PC-9 (cell line): ENCODE measurements at regions not wholly inside any gene's neighbourhood (a gene's known extent, or its start where the extent isn't known, plus 50 kb on each side); places are given as distances from the start of the nearest gene placed in this dataset.

Experiments used
- BruUV-seq: library from RNA; stranded (reverse); fragments of 400-500 nt; replicated peaks from 2 replicates; lab custom pipeline; 2021; lab: Mats Ljungman, UMichigan
- CTCF ChIA-PET: fragments of 300-600 bp; sonication (Branson Sonifier 250); formaldehyde crosslinking; loops from one replicate; lab custom pipeline; 2022; ENCODE audit warnings: antibody characterized with exemption; lab: Charles Lee
- POLR2A ChIA-PET: fragments of 300-600 bp; sonication (Branson Sonifier 250); formaldehyde crosslinking; loops from one replicate; lab custom pipeline; 2022; ENCODE audit warnings: antibody characterized with exemption; ENCODE audit not compliant: unreplicated experiment; lab: Charles Lee
- DNase-seq, 2 experiments: peaks; one replicate each; pipeline versions ENCODE4 v3.0.0 to v3.0.0-alpha.2; 2015 to 2022; ENCODE audit warnings: mixed read lengths in 1 of 2
- H2AFZ ChIP-seq: fragments of 200-600 bp; sonication (generic); 2 replicates; pipeline ENCODE4 v1.8.1; 2017; ENCODE audit warnings: antibody characterized with exemption
- H3F3A ChIP-seq: fragments of 200-600 bp; sonication (generic); 2 replicates; pipeline ENCODE4 v1.8.1; 2017; ENCODE audit warnings: antibody characterized with exemption, mild to moderate bottlenecking, low read depth; ENCODE audit not compliant: insufficient read depth
- H3K27ac ChIP-seq: fragments of 200-600 bp; sonication (generic); 2 replicates; pipeline ENCODE4 v1.6.1; 2016; ENCODE audit warnings: mixed run types
- H3K27me3 ChIP-seq: fragments of 200-600 bp; sonication (generic); 2 replicates; pipeline ENCODE4 v1.6.1; 2016; ENCODE audit warnings: low read depth, mixed run types; ENCODE audit not compliant: insufficient read depth
- H3K36me3 ChIP-seq: fragments of 200-600 bp; sonication (generic); 2 replicates; pipeline ENCODE4 v1.6.1; 2016; ENCODE audit warnings: low read depth, mixed run types
- H3K4me1 ChIP-seq: fragments of 200-600 bp; sonication (generic); replicated peaks from 2 replicates; pipeline ENCODE4 v1.6.1; 2016; ENCODE audit warnings: mixed run types; ENCODE audit not compliant: insufficient read depth
- H3K4me2 ChIP-seq: fragments of 200-600 bp; sonication (generic); 2 replicates; pipeline ENCODE4 v1.6.1; 2017; ENCODE audit warnings: mixed run types
- H3K4me3 ChIP-seq: fragments of 200-600 bp; sonication (generic); 2 replicates; pipeline ENCODE4 v1.6.1; 2016; ENCODE audit warnings: mixed run types
- H3K79me2 ChIP-seq: fragments of 200-600 bp; sonication (generic); 2 replicates; pipeline ENCODE4 v1.6.1; 2017; ENCODE audit warnings: low read depth, mixed run types
- H3K9me2 ChIP-seq: fragments of 200-600 bp; sonication (generic); 2 replicates; pipeline ENCODE4 v1.8.1; 2017; ENCODE audit warnings: mild to moderate bottlenecking; ENCODE audit not compliant: insufficient read depth
- H3K9me3 ChIP-seq: fragments of 200-600 bp; sonication (generic); 2 replicates; pipeline ENCODE4 v1.8.1; 2016; ENCODE audit warnings: low read depth; ENCODE audit not compliant: insufficient read depth
- H4K20me1 ChIP-seq: fragments of 200-600 bp; sonication (generic); 2 replicates; pipeline ENCODE4 v1.8.1; 2017; ENCODE audit not compliant: insufficient read depth
- EZH2 ChIP-seq: fragments of 200-600 bp; sonication (generic); IDR thresholded peaks from 2 replicates; pipeline ENCODE4 v1.8.0; 2017; ENCODE audit warnings: antibody characterized with exemption, low read depth
- intact Hi-C: fragments of 100-400 bp; cut with micrococcal nuclease; formaldehyde crosslinking; loops from one replicate; pipeline ENCODE4 v1.10.0; 2022; ENCODE audit not compliant: unreplicated experiment
- TF ChIP-seq, protein P1 (sequence below): fragments of 200-600 bp; sonication (generic); conservative IDR thresholded peaks from 2 replicates; pipeline ENCODE4 v1.6.1; 2017; ENCODE audit warnings: mixed run types, antibody characterized with exemption, mild to moderate bottlenecking, moderate library complexity

DNA sequence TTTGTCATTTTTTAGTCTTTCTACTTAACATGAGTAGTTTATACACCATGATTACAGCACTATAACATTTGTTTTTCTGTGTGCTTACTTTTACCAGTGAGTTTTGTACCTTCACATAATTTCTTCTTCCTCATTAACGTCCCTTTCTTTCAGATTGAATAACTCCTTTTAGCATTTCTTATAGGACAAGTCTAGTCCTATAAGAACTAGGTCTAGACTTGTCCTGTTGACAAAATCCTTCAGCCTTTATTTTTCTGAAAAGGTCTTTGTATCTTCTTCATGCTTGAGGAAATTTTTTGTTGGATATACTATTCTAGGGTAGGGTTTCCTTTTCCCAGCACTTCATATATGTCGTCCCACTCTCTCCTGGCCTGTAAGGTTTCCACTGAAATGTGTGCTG is 253.3 kb upstream of the ARHGAP24 start:
- intact Hi-C loops, result no loop called here
- H3K4me2 ChIP-seq, result no peak overlapping the region
- no peak for DNase-seq
- POLR2A ChIA-PET, result no interaction called here
- no peaks in the 10 kb centered on the region for H3F3A ChIP-seq
- no peaks in the 10 kb centered on the region for H4K20me1 ChIP-seq
- no peaks in the 10 kb centered on the region for H3K4me1 ChIP-seq
- no peak overlapping the region for H3K4me3 ChIP-seq
- no peaks in the 10 kb centered on the region for H3K9me2 ChIP-seq
- no peaks in the 10 kb centered on the region for H3K27me3 ChIP-seq
- H3K79me2 ChIP-seq, result no peaks in the 10 kb centered on the region
- H2AFZ ChIP-seq, result no peak overlapping the region
- H3K9me3 ChIP-seq, result peaks cover 6% of the 10 kb centered on the region; the same call in 1 of the 2 replicates
- BruUV-seq, result no TSS peak
- no peaks in the 10 kb centered on the region for H3K36me3 ChIP-seq
- CTCF ChIA-PET, result no interaction called here
- no peak overlapping the region for H3K27ac ChIP-seq
- TF ChIP-seq, protein P1, sequence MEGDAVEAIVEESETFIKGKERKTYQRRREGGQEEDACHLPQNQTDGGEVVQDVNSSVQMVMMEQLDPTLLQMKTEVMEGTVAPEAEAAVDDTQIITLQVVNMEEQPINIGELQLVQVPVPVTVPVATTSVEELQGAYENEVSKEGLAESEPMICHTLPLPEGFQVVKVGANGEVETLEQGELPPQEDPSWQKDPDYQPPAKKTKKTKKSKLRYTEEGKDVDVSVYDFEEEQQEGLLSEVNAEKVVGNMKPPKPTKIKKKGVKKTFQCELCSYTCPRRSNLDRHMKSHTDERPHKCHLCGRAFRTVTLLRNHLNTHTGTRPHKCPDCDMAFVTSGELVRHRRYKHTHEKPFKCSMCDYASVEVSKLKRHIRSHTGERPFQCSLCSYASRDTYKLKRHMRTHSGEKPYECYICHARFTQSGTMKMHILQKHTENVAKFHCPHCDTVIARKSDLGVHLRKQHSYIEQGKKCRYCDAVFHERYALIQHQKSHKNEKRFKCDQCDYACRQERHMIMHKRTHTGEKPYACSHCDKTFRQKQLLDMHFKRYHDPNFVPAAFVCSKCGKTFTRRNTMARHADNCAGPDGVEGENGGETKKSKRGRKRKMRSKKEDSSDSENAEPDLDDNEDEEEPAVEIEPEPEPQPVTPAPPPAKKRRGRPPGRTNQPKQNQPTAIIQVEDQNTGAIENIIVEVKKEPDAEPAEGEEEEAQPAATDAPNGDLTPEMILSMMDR, result no peak

DNA sequence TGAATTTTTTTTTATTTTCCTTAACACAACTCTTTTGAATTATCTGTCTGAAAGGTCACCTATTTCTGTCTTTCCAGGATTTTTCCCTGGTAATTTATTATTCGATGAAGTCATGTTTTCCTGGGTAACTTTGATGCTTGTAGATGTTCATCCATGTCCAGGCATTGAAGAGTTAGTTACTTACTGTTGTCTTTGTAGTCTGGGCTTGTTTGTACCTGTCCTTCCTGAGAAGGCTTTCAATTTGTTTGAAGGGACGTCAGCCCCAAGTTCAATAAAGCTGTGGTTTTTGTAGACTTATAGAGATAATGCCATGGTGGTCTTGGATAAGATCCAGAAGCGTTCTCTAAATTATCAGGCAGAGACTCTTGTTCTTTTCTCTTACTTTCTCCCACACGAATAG is 252.4 kb upstream of the ARHGAP24 start:
- intact Hi-C loops, result no loop called here
- Histone ChIP-seq H3F3A (no peaks in the 10 kb centered on the region), H3K27me3 (no peaks in the 10 kb centered on the region), H3K4me2 (no peak overlapping the region), H2AFZ (no peak overlapping the region), H4K20me1 (no peaks in the 10 kb centered on the region), H3K4me3 (no peak overlapping the region), H3K27ac (no peak overlapping the region), H3K4me1 (no peaks in the 10 kb centered on the region), H3K79me2 (no peaks in the 10 kb centered on the region), H3K9me2 (no peaks in the 10 kb centered on the region), H3K36me3 (no peaks in the 10 kb centered on the region), H3K9me3 (no peaks in the 10 kb centered on the region)
- TF ChIP-seq, protein P1, result no peak
- no peak for TF ChIP-seq EZH2
- CTCF ChIA-PET, result no interaction called here
- POLR2A ChIA-PET, result no interaction called here
- BruUV-seq, result no TSS peak
- DNase-seq, result no peak

DNA sequence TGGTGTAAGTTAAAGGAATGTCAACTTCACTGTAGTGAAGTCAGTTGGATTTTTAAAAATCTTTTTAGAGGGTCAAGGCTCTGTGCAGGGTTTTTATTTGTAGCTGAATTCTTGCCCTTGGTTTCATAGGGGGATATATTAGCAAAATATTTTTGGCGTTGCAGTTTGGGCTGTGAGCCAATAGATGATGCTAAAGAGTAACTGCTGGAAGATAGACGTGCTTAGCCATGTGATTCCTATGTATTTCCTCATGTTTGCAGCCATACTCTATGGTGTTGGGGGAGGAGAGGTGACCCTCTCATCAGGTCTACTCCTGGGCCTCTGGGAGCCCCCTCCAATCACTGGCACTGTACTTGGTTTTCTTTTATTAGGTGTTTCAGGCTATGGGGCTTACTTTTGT is 246.7 kb upstream of the ARHGAP24 start:
- Histone ChIP-seq H3F3A (no peaks in the 10 kb centered on the region), H3K4me3 (no peak overlapping the region), H3K4me1 (no peaks in the 10 kb centered on the region), H3K27ac (no peak overlapping the region), H2AFZ (no peak overlapping the region), H4K20me1 (no peaks in the 10 kb centered on the region), H3K9me2 (no peaks in the 10 kb centered on the region), H3K36me3 (no peaks in the 10 kb centered on the region), H3K27me3 (no peaks in the 10 kb centered on the region), H3K79me2 (no peaks in the 10 kb centered on the region), H3K9me3 (no peaks in the 10 kb centered on the region), H3K4me2 (no peak overlapping the region)
- DNase-seq, result no peak
- CTCF ChIA-PET, result no interaction called here
- TF ChIP-seq, protein P1, result no peak
- TF ChIP-seq EZH2, result no peak
- POLR2A ChIA-PET, result no interaction called here
- BruUV-seq, result no TSS peak
- intact Hi-C loops, result no loop called here
